Suprapubic skin (tissue), 4 donors: ENCODE measurements at regions not wholly inside any gene's neighbourhood (a gene's known extent, or its start where the extent isn't known, plus 50 kb on each side); places are given as distances from the start of the nearest gene placed in this dataset.
"Not testable (repeated sequence)": the region's sequence is repeated elsewhere in the genome, so short reads cannot be mapped to it uniquely, and the experiment has no call there.

Source experiments
- CTCF ChIP-seq, 2 donors: fragments of 200-600 bp in 1 of 2; fragments of 450-650 bp in 1 of 2; sonication (generic) in 1 of 2; IDR thresholded peaks; one replicate each; pipeline ENCODE4 v1.5.1; 2016 to 2019; ENCODE audit warnings: antibody characterized with exemption in 2 of 2, mild to moderate bottlenecking in 1 of 2, moderate library complexity in 1 of 2
- EP300 ChIP-seq: sonication (generic); formaldehyde crosslinking; IDR thresholded peaks from one replicate; pipeline ENCODE4 v1.6.1; 2017; ENCODE audit warnings: antibody characterized with exemption
- POLR2A ChIP-seq, 2 donors: fragments of 450-650 bp; IDR thresholded peaks; one replicate each; pipeline ENCODE4 v1.6.1; 2017; ENCODE audit warnings: antibody characterized with exemption in 2 of 2, mild to moderate bottlenecking in 2 of 2, moderate library complexity in 2 of 2
- POLR2AphosphoS5 ChIP-seq, 3 donors: sonication (generic); formaldehyde crosslinking; IDR thresholded peaks; one replicate each; pipeline ENCODE4 v1.6.1; 2017; ENCODE audit warnings: antibody characterized with exemption in 3 of 3

- not testable (repeated sequence) for TF ChIP-seq CTCF (IDR thresholded peaks at IDR 0.05); POLR2AphosphoS5 (IDR thresholded peaks at IDR 0.05); POLR2A (IDR thresholded peaks at IDR 0.05); EP300
Observed at GRCh38 chr13:22965858-22966239, 214.9 kb upstream of the SGCG start.
